Heart right ventricle (tissue), 16 donors: ENCODE measurements at regions not wholly inside any gene's neighbourhood (a gene's known extent, or its start where the extent isn't known, plus 50 kb on each side); places are given as distances from the start of the nearest gene placed in this dataset.

Experiments
- ATAC-seq, 8 donors: fragments of 200-7000 bp; cut with Tn5 transposase; one replicate each; pipeline ENCODE4 v1.9.1; 2020; ENCODE audit warnings: mild to moderate bottlenecking in 8 of 8, moderate library complexity in 8 of 8, moderate number of reproducible peaks in 1 of 8
- DNase-seq, 2 donors: peaks; one replicate each; pipeline ENCODE4 v3.0.0-alpha.2; 2020
- H3K27ac ChIP-seq, 10 donors: fragments of 200-600 bp; sonication (generic) in 2 of 10; one replicate each; pipeline versions ENCODE4 v1.5.0 to v1.8.0; 2020 to 2022; ENCODE audit warnings: mild to moderate bottlenecking in 3 of 10
- H3K27me3 ChIP-seq, 7 donors: fragments of 200-600 bp; one replicate each; pipeline ENCODE4 v1.8.0; 2021 to 2022; ENCODE audit warnings: mild to moderate bottlenecking in 2 of 7
- H3K36me3 ChIP-seq, 9 donors: fragments of 200-600 bp; sonication (generic) in 1 of 9; one replicate each; pipeline versions ENCODE4 v1.5.0 to v1.8.0; 2020 to 2022; ENCODE audit warnings: mild to moderate bottlenecking in 2 of 9
- H3K4me1 ChIP-seq, 9 donors: fragments of 200-600 bp; sonication (generic) in 1 of 9; one replicate each; pipeline versions ENCODE4 v1.5.0 to v1.8.0; 2020 to 2022; ENCODE audit warnings: mild to moderate bottlenecking in 4 of 9
- H3K4me3 ChIP-seq, 10 donors: fragments of 200-600 bp; sonication (generic) in 2 of 10; one replicate each; pipeline versions ENCODE4 v1.5.0 to v1.8.0; 2020 to 2022; ENCODE audit warnings: mild to moderate bottlenecking in 7 of 10, moderate library complexity in 2 of 10
- H3K9me3 ChIP-seq, 11 donors: fragments of 200-600 bp in 10 of 11; sonication (generic) in 2 of 11; one replicate each; pipeline versions ENCODE4 v1.5.0 to v1.8.0; 2013 to 2022; ENCODE audit warnings: mild to moderate bottlenecking in 2 of 11, control low read depth in 1 of 11, moderate library complexity in 1 of 11
- CTCF ChIP-seq, 9 donors: fragments of 200-600 bp; sonication (generic) in 2 of 9; IDR thresholded peaks; one replicate each; pipeline versions ENCODE4 v1.5.0 to v1.8.0; 2021 to 2022; ENCODE audit warnings: antibody characterized with exemption in 9 of 9, mild to moderate bottlenecking in 5 of 9, moderate library complexity in 1 of 9
- WGBS, 2 donors: extraction: QIAGEN DNeasy Blood & Tissue Kit; methylation state at CpG; one replicate each; pipeline ENCODE4 v1.1.7; 2013; ENCODE audit warnings: inconsistent platforms in 1 of 2; 5-methylcytosine and 5-hydroxymethylcytosine counted together
- intact Hi-C, 10 donors: fragments of 100-400 bp; cut with DNase I; formaldehyde crosslinking; loops; one replicate each; pipeline versions ENCODE4 v1.11.1 to v1.14.2; 2022
- donor health status: Arrhythmogenic right ventricular cardiomyopathy.
- donor health status: ischemic (EF 13 %, LVEDD 7.1; RV severe dilation, severe dysfunction).
- donor health status: healthy with polysubstance abuse.
- donor health status: DM: no; HTN: yes; CAD: no.
- donor health status: DM: no; HTN: no; CAD: no.
- donor health status: ischemic (EF 25% LVEDD 6.9; RV normal size, moderate dysfunction).
- donor health status: ischemic (EF 25% LVEDD 5.7; RV mildly dilated, moderate dysfunction).
- donor health status: healthy.
- donor health status: DM: yes; HTN: yes; CAD: no.
- donor health status: Ischemic cardiomyopathy.
- donor health status: ischemic (EF 35%, LVEDD 5.7; RV mildly dilated, moderate dysfunction).
- donor health status: nonischemic (EF 11% LVEDD 7.7; RV severe dilation, severe dysfunction).
- donor health status: DM: yes; HTN: yes; CAD: no.
- donor health status: PGD.
- donor health status: ischemic (EF 29% LVEDD 5.4; RV normal size, mild dysfunction).
- donor health status: nonischemic (EF 23%, LVEDD 6.1; RV moderate dilation, normal function).

- intact Hi-C loops = no loop called here
- no peaks in the 10 kb centered on the region for H3K9me3 ChIP-seq
- whole genome bisulfite sequencing, 2 donors = 88 to 89% methylated on average over 2 of the region's 2 CpGs
- no peak overlapping the region for H3K27ac ChIP-seq
- no peaks in the 10 kb centered on the region for H3K27me3 ChIP-seq
- H3K36me3 ChIP-seq = no peaks in the 10 kb centered on the region
- H3K4me1 ChIP-seq = peaks cover 0 to 2% (median 0%) of the 10 kb centered on the region in 9 donors
- DNase-seq (no peak), ATAC-seq (no peak)
- no peak overlapping the region for H3K4me3 ChIP-seq
- TF ChIP-seq CTCF (IDR thresholded peaks at IDR 0.05) = no peak
Measured at GRCh38 chr12:91921555-91921954, 224.1 kb downstream of the BTG1 start.

- Histone ChIP-seq H3K4me3 (no peak overlapping the region), H3K27me3 (no peaks in the 10 kb centered on the region), H3K4me1 (no peaks in the 10 kb centered on the region), H3K36me3 (no peaks in the 10 kb centered on the region), H3K27ac (no peak overlapping the region), H3K9me3 (no peaks in the 10 kb centered on the region)
- DNase-seq = no peak
- intact Hi-C loops = no loop called here
- no peak for TF ChIP-seq CTCF (IDR thresholded peaks at IDR 0.05)
- WGBS, 2 donors = 74 to 96% methylated on average over 2 of the region's 2 CpGs
- ATAC-seq = no peak
Measured at GRCh38 chr12:91920741-91921140, 224.9 kb downstream of the BTG1 start.

- DNase-seq (no peak), ATAC-seq (no peak)
- intact Hi-C loops = no loop called here
- no peaks in the 10 kb centered on the region for H3K36me3 ChIP-seq
- H3K27ac ChIP-seq = no peak overlapping the region
- no peaks in the 10 kb centered on the region for H3K9me3 ChIP-seq
- no peaks in the 10 kb centered on the region for H3K27me3 ChIP-seq
- TF ChIP-seq CTCF (IDR thresholded peaks at IDR 0.05) = no peak
- H3K4me1 ChIP-seq = no peaks in the 10 kb centered on the region
- H3K4me3 ChIP-seq = no peak overlapping the region
- 63 to 65% methylated on average over 2 of the region's 2 CpGs for WGBS, 2 donors
Measured at GRCh38 chr12:91920276-91920675, 225.4 kb downstream of the BTG1 start.

GRCh38 chr12:91918431-91918830 lies 227.2 kb downstream of the BTG1 start:
- no peak for TF ChIP-seq CTCF (IDR thresholded peaks at IDR 0.05)
- DNase-seq (no peak), ATAC-seq (no peak)
- H3K4me1 ChIP-seq = no peaks in the 10 kb centered on the region
- H3K27me3 ChIP-seq = no peaks in the 10 kb centered on the region
- intact Hi-C loops = no loop called here
- no peaks in the 10 kb centered on the region for H3K9me3 ChIP-seq
- no peak overlapping the region for H3K27ac ChIP-seq
- H3K36me3 ChIP-seq = no peaks in the 10 kb centered on the region
- no peak overlapping the region for H3K4me3 ChIP-seq
- 93 to 94% methylated on average over 4 of the region's 4 CpGs for WGBS, 2 donors

GRCh38 chr12:91914701-91915100 lies 230.9 kb downstream of the BTG1 start:
- DNase-seq (no peak), ATAC-seq (no peak)
- H3K27ac ChIP-seq = no peak overlapping the region
- intact Hi-C loops = no loop called here
- no peaks in the 10 kb centered on the region for H3K4me1 ChIP-seq
- no peaks in the 10 kb centered on the region for H3K9me3 ChIP-seq
- no peak for TF ChIP-seq CTCF (IDR thresholded peaks at IDR 0.05)
- H3K27me3 ChIP-seq = no peaks in the 10 kb centered on the region
- no peak overlapping the region for H3K4me3 ChIP-seq
- WGBS, 2 donors = 92 to 96% methylated on average over 2 of the region's 2 CpGs
- H3K36me3 ChIP-seq = no peaks in the 10 kb centered on the region
